GM18511 (cell line): ENCODE measurements at regions not wholly inside any gene's neighbourhood (a gene's known extent, or its start where the extent isn't known, plus 50 kb on each side); places are given as distances from the start of the nearest gene placed in this dataset.
A peak's percentile ranks its signal among the peaks of the same experiment; 100 is the strongest.
"Not testable (repeated sequence)": the region's sequence is repeated elsewhere in the genome, so short reads cannot be mapped to it uniquely, and the experiment has no call there.

Experiments used
- ATAC-seq: cut with Tn5 transposase; IDR thresholded peaks from one replicate; pipeline ENCODE4 v1.9.1; 2021; ENCODE audit warnings: mild to moderate bottlenecking, moderate library complexity; ENCODE audit not compliant: unreplicated experiment

GRCh38 chr4:18159117-18159912 lies 137.8 kb upstream of the LCORL start:
- not testable (repeated sequence) for ATAC-seq

DNA sequence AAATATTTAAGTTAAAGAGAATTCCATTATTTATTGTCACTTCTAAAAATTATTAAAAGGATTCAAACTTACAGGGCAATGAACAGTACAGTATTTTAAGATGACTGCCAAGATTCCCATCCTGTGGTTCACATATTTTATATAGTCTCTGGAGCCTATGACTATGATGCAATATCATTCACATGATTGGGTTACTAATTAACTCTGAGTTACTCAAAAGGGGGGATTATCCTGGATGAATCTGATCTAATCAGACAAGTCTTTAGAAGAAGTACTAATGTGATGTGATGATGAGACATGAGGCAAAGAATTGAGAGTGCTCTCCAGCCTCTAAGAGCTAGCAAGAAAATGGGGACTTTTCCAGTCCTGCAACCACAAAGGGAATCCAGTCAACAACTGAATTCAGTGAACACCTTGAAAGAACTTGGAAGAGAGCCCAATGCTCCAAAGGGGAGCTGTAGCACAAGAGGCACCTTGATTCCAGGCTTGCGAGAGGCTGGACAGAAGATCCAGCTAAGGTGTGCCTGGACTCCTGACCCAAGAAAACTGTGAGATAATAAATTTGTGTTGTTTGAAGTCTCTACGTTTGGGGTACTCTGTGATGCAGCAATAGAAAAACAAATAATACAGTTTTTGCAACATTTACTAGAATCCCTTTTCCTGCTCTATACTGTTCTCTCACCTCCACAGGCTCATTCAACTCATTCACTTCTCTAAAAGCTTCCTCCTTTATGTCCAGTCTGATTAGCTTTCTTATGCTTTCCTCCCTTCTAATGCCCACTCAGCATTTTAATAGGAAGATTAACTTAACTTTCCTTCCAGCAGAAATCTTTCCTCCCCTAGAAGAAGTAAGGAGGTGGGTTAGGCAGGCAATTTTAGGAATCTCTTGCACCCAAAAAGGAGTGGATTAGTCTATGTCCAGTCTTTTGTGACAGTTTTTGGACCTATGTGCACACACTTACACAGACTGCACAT lies 133.8 kb upstream of the LCORL start:
- ATAC-seq, result no peak

- ATAC-seq, result no peak
These were observed 116.6 kb upstream of the LCORL start for GRCh38 chr4:18138076-18138665.

DNA sequence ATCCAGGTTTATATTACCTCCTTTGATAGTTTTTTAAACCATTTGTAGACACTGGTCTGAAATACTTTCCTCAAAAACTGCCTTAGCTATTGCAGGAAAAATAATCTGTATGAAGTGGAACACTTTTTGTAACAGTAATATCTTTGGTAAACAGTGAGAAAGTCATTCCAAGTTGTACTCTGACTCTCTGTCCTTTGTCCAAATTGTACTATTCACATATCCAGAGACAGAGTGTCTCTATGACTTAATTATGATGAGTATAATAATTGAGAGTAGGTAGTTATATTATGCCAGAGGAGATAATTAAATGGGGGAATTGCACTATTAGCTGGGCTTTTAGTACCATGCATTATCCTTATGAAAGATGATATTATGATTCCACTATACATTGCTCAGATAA lies 112.6 kb upstream of the LCORL start:
- ATAC-seq, result no peak

- ATAC-seq, result no peak
These were observed 108.7 kb upstream of the LCORL start for GRCh38 chr4:18130256-18130655.

- no peak for ATAC-seq
These were observed 106.7 kb upstream of the LCORL start for GRCh38 chr4:18128241-18128640.

- ATAC-seq, result no peak
These were observed 105.5 kb upstream of the LCORL start for GRCh38 chr4:18127030-18127429.

DNA sequence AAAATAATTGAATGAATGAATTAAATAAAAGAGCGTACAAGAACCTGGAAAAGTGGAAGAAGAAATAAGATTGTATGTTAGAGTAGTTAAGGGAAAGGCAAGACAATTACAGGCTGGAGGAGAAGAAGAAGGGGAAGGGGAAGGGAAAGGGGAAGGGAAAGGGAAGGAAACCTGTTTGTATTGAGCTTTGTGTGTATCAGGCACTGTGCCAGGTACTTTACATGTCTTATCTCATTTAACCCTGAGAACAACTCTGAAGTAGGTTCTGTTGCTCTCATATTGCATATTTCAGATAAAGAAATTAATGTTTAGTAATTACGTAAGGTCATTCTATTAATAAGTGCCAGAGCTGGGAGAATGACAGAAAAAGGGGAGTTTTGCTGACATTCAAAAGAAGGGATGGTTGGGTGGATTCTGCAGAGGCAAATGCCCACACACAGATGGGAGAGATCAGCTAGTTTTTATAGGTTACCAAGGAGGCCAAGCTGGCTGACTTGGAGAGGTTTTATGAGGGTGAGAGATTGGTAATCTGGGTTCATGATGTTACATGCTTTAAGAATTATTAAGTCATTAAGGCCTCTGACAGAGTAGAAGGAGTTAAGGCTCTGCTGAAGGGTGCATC lies 92.3 kb upstream of the LCORL start:
- ATAC-seq, result peak; percentile 54

DNA sequence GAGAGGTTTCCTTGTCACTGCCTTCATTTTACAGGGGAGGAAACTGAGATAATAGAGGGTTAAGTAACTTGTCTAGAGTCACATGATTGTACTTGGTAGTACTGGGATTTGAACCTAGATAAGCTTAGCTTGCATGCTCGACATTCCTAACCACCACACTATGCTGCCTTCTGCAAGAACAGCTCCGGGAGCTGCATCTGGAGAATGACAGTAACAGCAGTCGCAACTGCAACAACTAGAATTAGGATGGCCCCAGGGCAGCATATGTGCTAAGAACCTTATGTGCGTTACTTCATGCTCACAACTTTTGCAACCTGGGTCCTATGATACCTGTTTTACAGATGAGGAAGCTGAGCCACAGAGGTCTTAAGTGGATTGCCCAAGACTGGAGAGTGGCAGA lies 89.5 kb upstream of the LCORL start:
- ATAC-seq, result no peak

GRCh38 chr4:18110099-18110498 lies 88.5 kb upstream of the LCORL start:
- ATAC-seq, result no peak

DNA sequence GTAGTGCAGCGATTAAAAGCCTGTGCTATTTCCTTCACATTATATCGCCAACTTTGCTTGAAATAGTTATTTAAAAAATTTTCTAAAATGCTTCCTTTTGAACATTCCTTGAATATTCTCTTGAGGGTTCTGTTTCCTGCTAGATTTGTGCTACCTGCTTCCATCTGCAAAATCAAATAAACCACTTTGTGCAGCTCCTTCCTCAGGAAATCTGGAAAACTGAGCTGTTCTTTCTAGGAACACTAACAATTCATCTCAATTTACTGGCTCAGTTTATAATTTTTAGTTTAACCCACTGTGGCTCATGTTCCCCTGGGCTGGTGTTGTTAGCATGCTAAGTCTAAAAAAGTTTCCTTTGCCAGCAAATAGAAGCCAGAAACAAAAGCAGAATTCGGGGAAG lies 88.1 kb upstream of the LCORL start:
- no peak for ATAC-seq

DNA sequence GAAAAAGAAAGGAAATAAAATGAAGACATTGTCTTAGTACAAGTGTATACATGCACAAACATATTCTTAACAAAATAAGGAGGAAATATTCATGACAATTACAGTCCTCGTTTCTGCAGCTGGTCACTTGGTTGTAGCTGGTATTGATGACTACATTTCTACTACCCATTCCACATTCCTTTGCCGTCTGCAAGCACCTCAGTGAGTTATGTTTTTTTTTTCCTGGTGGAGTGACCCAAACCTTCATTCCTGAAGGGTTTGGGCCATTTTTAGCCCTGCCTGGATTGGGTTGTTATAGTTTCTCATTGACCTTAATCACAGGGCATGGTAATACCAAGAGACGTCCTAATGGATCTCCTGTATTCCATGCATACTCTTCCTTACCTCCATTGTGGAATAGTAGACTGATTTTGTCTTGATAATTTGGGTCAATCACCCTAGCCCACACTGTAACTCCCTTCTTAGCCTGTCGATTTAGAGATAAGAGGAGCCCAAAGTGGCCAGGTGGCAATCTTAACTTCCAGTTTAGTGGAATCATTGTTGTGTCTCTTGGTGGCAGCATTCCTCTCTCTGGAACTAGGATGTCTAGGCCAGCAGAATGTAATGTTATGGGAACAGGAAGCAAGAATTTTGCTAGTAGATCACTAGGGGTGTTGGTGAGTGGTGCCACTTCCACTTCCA lies 86.4 kb upstream of the LCORL start:
- not testable (repeated sequence) for ATAC-seq

- ATAC-seq, result no peak
These were observed 85.1 kb upstream of the LCORL start for GRCh38 chr4:18106620-18107019.

DNA sequence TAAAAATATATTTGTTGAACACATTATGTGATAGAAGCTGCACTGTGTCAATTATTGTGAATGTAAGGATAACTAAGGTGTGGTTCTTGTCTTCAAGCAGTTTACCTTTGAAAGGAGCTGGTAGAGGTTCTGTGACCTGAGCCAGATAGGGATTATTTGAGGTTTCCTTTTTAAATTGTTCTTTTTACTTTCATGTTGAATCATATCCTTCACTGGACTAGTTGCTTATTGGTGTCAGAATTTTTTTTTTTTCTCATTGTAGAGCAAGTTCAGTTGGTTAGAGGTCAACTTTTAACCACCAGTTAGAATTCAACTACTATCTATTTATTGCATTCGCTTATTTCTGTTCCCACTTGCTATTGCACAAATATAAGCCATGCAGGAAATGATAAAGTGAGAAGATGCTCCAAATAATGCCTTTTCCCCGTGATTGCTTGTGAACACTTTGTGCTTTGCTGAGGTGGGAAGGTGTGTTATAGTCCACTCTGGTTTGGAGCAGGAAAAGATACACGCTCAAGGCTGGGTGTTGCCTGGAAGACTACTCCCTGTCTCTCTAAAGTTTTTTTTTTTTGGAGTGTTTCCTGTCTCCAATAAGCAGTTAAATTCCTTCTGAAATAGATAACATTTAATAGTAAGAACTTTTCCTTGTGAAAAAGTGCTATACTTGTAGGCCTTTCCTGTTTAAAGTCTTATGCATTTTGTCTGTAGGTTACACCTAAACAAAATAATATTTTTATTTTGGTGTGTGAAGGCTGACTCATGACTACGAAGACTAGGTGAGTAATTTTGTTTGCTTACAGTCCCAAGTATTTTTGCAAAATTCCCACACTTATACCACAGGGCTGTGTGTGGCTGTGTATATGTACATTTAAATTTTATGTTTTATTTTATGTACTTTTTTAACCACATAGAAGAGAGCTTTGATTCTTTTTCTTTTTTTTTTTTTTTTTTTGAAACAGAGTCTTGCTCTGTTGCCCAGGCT lies 83.8 kb upstream of the LCORL start:
- ATAC-seq, result peak; percentile 86

GRCh38 chr4:18103876-18104605 lies 82.5 kb upstream of the LCORL start:
- ATAC-seq, result no peak

- peak; percentile 48 for ATAC-seq
These were observed 79.1 kb upstream of the LCORL start for GRCh38 chr4:18100657-18101056.

- ATAC-seq, result not testable (repeated sequence)
These were observed 68.9 kb upstream of the LCORL start for GRCh38 chr4:18090447-18090846.

- no peak for ATAC-seq
These were observed 60.7 kb upstream of the LCORL start for GRCh38 chr4:18082236-18082635.

DNA sequence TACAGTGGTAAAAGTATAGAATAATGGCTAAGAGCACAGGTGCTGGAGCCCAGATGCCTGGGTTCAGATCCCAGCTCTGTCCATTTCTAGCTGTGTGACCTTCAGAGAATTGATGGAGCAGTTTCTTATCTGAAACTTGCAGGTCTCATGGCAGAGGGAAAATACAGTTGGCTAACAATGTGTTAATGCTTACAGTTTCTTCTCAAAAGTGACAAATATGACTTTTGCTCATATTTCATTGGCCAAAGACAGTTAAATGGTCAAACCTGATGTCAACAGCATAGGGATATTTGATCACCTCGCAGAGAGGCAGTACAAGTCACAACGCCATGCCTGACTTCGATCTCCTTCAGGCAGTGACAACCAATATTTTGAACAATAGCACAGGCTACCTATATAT lies 60.2 kb upstream of the LCORL start:
- no peak for ATAC-seq
